Stomach (tissue), 8 donors: ENCODE measurements at regions not wholly inside any gene's neighbourhood (a gene's known extent, or its start where the extent isn't known, plus 50 kb on each side); places are given as distances from the start of the nearest gene placed in this dataset.

Source experiments
- DNase-seq, 2 donors: peaks; one replicate each; pipeline versions ENCODE4 v3.0.0 to v3.0.0-alpha.2; 2013 to 2019
- H3K27ac ChIP-seq, 5 donors: fragments of 200-600 bp in 4 of 5; sonication (generic) in 4 of 5; one replicate each; pipeline ENCODE4 v1.5.1; 2013 to 2019; ENCODE audit warnings: mild to moderate bottlenecking in 1 of 5, moderate library complexity in 1 of 5
- H3K27me3 ChIP-seq, 3 donors: fragments of 200-600 bp; sonication (generic); one replicate each; pipeline ENCODE4 v1.5.1; 2017 to 2019; ENCODE audit warnings: mixed run types in 1 of 3
- H3K36me3 ChIP-seq, 4 donors: fragments of 200-600 bp; sonication (generic); 1 replicate in 3 of 4; 2 replicates in 1 of 4; pipeline ENCODE4 v1.5.1; 2016 to 2019
- H3K4me1 ChIP-seq, 4 donors: fragments of 200-600 bp; sonication (generic); one replicate each; pipeline ENCODE4 v1.5.1; 2016 to 2019
- H3K4me3 ChIP-seq, 4 donors: fragments of 200-600 bp; sonication (generic) in 3 of 4; one replicate each; pipeline ENCODE4 v1.5.1; 2016 to 2019; ENCODE audit warnings: mild to moderate bottlenecking in 1 of 4
- H3K9me3 ChIP-seq, 4 donors: fragments of 200-600 bp; sonication (generic); one replicate each; pipeline ENCODE4 v1.5.1; 2016 to 2019
- EP300 ChIP-seq: sonication (generic); formaldehyde crosslinking; IDR thresholded peaks from one replicate; pipeline ENCODE4 v1.6.1; 2017; ENCODE audit warnings: antibody characterized with exemption
- POLR2A ChIP-seq, 4 donors: fragments of 450-650 bp; IDR thresholded peaks; one replicate each; pipeline ENCODE4 v1.6.1; 2016; ENCODE audit warnings: antibody characterized with exemption in 4 of 4, control low read depth in 2 of 4, mild to moderate bottlenecking in 1 of 4, moderate library complexity in 1 of 4
- POLR2AphosphoS5 ChIP-seq, 3 donors: sonication (generic); formaldehyde crosslinking; IDR thresholded peaks; one replicate each; pipeline ENCODE4 v1.6.1; 2016; ENCODE audit warnings: antibody characterized with exemption in 3 of 3
- WGBS, 5 donors: extraction: QIAGEN DNeasy Blood & Tissue Kit in 3 of 5; methylation state at CpG; one replicate each; pipeline versions ENCODE4 v1.1.5 to v1.1.7; 2013 to 2018; 5-methylcytosine and 5-hydroxymethylcytosine counted together
- intact Hi-C: fragments of 100-400 bp; cut with DNase I; formaldehyde crosslinking; loops from one replicate; pipeline ENCODE4 v1.15.1; 2023; ENCODE audit warnings: low total_unique reads
- TF ChIP-seq, protein P1 (sequence below), 7 experiments: fragments of 450-650 bp in 4 of 7; fragments of 200-600 bp in 3 of 7; sonication (generic) in 3 of 7; IDR thresholded peaks; one replicate each; pipeline ENCODE4 v1.5.1; 2016 to 2019; ENCODE audit warnings: antibody characterized with exemption in 7 of 7, control low read depth in 2 of 7, mild to moderate bottlenecking in 1 of 7
- donor health status: healthy with polysubstance abuse.
- donor health status: Bipolar disorder and iron deficiency.
- donor health status: healthy.

DNA sequence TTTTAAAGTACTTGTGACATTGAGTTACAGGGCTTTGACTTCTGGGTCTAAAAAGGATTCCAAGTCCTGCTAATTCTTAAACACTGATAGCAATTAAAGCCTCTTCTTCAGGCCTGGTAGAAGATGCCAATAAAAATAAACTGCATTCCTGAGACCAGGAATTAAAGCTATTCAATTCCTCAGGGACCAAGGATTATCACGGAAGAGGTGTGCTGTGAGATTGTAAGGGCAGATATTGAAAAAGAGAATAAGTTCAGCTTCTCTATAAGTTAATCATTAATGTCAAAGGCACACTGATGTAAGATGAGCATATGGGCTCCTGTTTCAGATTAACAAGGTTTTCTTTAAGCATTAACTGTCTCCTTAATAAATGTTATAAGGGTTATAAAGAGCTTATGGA is 611.3 kb downstream of the SI start:
- H3K4me1 ChIP-seq: no peaks in the 10 kb centered on the region
- H3K27ac ChIP-seq: no peak overlapping the region
- H3K27me3 ChIP-seq: no peaks in the 10 kb centered on the region
- whole genome bisulfite sequencing, 5 donors: 36 to 79% (median 51%) methylated on average over 1 of the region's 1 CpG
- intact Hi-C loops: no loop called here
- no peak for TF ChIP-seq POLR2A (IDR thresholded peaks at IDR 0.05)
- TF ChIP-seq POLR2AphosphoS5 (IDR thresholded peaks at IDR 0.05): no peak
- TF ChIP-seq, protein P1, sequence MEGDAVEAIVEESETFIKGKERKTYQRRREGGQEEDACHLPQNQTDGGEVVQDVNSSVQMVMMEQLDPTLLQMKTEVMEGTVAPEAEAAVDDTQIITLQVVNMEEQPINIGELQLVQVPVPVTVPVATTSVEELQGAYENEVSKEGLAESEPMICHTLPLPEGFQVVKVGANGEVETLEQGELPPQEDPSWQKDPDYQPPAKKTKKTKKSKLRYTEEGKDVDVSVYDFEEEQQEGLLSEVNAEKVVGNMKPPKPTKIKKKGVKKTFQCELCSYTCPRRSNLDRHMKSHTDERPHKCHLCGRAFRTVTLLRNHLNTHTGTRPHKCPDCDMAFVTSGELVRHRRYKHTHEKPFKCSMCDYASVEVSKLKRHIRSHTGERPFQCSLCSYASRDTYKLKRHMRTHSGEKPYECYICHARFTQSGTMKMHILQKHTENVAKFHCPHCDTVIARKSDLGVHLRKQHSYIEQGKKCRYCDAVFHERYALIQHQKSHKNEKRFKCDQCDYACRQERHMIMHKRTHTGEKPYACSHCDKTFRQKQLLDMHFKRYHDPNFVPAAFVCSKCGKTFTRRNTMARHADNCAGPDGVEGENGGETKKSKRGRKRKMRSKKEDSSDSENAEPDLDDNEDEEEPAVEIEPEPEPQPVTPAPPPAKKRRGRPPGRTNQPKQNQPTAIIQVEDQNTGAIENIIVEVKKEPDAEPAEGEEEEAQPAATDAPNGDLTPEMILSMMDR (IDR thresholded peaks at IDR 0.05): no peak
- TF ChIP-seq EP300: no peak
- DNase-seq: no peak
- no peaks in the 10 kb centered on the region for H3K36me3 ChIP-seq
- no peaks in the 10 kb centered on the region for H3K9me3 ChIP-seq
- H3K4me3 ChIP-seq: no peak overlapping the region

DNA sequence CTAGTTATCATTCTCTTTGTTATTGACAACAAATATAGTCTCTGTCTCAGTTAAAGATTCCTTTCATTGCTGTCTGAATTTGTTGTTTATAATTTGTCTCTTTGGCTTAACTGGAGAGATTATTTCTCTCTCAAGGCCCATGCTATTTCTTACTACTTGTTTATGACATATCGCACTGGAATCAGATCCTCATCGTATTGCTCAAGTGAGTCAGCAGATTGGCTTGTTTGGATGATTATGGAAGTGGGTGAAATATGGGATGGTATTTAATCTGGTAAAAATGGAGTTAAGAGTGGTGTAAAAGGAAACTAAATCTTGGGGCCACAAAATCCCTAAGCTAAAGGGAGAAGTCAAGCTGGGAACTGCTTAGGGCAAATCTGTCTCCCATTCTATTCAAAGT is 613.1 kb downstream of the SI start:
- no peaks in the 10 kb centered on the region for H3K4me1 ChIP-seq
- H3K27me3 ChIP-seq: no peaks in the 10 kb centered on the region
- TF ChIP-seq POLR2A (IDR thresholded peaks at IDR 0.05) (no peak), POLR2AphosphoS5 (IDR thresholded peaks at IDR 0.05) (no peak), EP300 (no peak)
- TF ChIP-seq, protein P1 (IDR thresholded peaks at IDR 0.05): no peak
- H3K27ac ChIP-seq: no peak overlapping the region
- no peaks in the 10 kb centered on the region for H3K9me3 ChIP-seq
- DNase-seq: no peak
- 71 to 91% (median 83%) methylated on average over 2 of the region's 2 CpGs for WGBS, 5 donors
- intact Hi-C loops: no loop called here
- H3K4me3 ChIP-seq: no peak overlapping the region
- no peaks in the 10 kb centered on the region for H3K36me3 ChIP-seq

DNA sequence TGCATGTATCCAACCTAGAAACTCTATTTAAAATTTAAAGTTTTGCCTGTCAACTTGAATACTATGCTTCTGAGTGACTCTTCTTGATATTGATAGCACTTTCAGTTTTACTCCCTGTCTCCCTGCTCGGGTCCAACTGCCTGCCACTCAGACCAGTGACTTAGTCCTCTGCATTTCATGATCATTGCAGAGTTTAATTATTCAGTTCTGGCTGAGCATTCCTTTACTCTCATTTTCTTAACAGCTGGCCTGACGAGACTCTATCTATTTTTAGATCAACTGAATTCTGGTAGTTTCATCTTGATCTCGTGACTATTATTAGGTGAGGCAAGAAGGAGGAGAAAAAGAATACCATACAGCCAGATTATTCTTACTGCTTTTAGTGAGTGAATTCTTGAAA is 617.4 kb downstream of the SI start:
- Histone ChIP-seq H3K27me3 (no peaks in the 10 kb centered on the region), H3K36me3 (no peaks in the 10 kb centered on the region), H3K27ac (no peak overlapping the region), H3K4me3 (no peak overlapping the region), H3K4me1 (no peaks in the 10 kb centered on the region), H3K9me3 (no peaks in the 10 kb centered on the region)
- TF ChIP-seq EP300 (no peak), POLR2AphosphoS5 (IDR thresholded peaks at IDR 0.05) (no peak), POLR2A (IDR thresholded peaks at IDR 0.05) (no peak)
- TF ChIP-seq, protein P1 (IDR thresholded peaks at IDR 0.05): no peak
- DNase-seq: no peak
- intact Hi-C loops: no loop called here
- 51 to 70% (median 68%) methylated on average over 3 of the region's 3 CpGs for WGBS, 5 donors

DNA sequence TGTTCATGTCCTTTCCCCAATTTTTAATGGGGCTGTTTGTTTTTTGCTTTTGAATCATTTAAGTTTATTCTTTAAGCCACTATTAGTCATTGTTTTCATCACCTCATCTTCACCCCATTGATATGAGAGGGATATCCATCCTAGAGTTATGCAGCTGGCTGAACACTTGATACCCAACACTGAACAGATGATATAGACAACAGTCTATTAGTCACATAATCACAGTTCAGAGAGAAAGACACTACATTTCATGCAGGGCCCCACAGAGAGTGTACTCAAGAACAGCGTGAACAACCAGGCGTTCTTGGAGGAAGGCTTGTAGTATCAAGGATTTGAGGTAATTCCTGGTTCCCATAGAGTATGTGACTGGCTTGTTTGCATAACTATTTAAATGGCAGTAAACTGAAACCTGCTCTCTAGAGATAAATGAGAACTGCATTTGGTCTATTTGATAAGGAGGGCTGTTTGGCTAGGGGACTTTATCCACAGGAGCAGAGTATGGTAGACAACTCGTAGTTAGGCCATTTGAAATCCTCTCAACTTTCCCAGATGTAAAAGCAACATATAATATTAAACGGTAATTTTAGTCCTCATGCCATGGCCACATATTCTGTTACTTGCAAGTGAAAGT is 618.7 kb downstream of the SI start:
- Histone ChIP-seq H3K9me3 (no peaks in the 10 kb centered on the region), H3K4me3 (no peak overlapping the region), H3K27me3 (no peaks in the 10 kb centered on the region), H3K36me3 (no peaks in the 10 kb centered on the region), H3K4me1 (no peaks in the 10 kb centered on the region), H3K27ac (no peak overlapping the region)
- intact Hi-C loops: no loop called here
- no peak for TF ChIP-seq POLR2A (IDR thresholded peaks at IDR 0.05)
- TF ChIP-seq EP300: no peak
- TF ChIP-seq POLR2AphosphoS5 (IDR thresholded peaks at IDR 0.05): no peak
- TF ChIP-seq, protein P1 (IDR thresholded peaks at IDR 0.05): no peak
- 38 to 63% (median 51%) methylated on average over 4 of the region's 4 CpGs for WGBS, 5 donors
- DNase-seq: no peak
